ENCODE measurements at regions not wholly inside any gene's neighbourhood (a gene's known extent, or its start where the extent isn't known, plus 50 kb on each side); places are given as distances from the start of the nearest gene placed in this dataset.

DNA sequence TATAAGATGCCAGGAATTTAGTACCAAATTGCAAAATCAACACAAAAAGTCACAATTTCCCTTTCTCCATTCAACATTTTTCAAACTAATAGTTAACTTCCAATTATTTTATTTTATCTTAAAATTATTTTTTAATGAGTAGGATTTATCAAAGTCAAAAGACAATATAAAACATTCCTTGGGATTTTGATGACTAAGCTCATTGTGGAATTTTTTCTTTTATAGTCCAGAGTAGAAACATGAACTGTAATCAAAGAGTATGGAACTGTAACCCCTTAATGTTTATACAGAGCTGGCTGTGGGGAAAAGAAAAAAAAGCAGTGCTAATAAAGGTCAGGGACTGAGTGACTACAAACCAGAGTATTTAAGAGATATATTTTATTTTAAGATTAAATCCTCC is 368.6 kb upstream of the CPXCR1 start:
- no peak overlapping the region for H3K4me3 ChIP-seq (ENCODE audit: low read depth, poor library complexity, severe bottlenecking)
- TF ChIP-seq, protein P1, sequence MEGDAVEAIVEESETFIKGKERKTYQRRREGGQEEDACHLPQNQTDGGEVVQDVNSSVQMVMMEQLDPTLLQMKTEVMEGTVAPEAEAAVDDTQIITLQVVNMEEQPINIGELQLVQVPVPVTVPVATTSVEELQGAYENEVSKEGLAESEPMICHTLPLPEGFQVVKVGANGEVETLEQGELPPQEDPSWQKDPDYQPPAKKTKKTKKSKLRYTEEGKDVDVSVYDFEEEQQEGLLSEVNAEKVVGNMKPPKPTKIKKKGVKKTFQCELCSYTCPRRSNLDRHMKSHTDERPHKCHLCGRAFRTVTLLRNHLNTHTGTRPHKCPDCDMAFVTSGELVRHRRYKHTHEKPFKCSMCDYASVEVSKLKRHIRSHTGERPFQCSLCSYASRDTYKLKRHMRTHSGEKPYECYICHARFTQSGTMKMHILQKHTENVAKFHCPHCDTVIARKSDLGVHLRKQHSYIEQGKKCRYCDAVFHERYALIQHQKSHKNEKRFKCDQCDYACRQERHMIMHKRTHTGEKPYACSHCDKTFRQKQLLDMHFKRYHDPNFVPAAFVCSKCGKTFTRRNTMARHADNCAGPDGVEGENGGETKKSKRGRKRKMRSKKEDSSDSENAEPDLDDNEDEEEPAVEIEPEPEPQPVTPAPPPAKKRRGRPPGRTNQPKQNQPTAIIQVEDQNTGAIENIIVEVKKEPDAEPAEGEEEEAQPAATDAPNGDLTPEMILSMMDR (IDR thresholded peaks at IDR 0.05): no peak
- TF ChIP-seq POLR2A (IDR thresholded peaks at IDR 0.05): no peak
- intact Hi-C loops (cut with DNase I; ENCODE audit: low total_unique reads): no loop called here
- no peak for DNase-seq (ENCODE audit: low spot score in 2 of 2)

DNA sequence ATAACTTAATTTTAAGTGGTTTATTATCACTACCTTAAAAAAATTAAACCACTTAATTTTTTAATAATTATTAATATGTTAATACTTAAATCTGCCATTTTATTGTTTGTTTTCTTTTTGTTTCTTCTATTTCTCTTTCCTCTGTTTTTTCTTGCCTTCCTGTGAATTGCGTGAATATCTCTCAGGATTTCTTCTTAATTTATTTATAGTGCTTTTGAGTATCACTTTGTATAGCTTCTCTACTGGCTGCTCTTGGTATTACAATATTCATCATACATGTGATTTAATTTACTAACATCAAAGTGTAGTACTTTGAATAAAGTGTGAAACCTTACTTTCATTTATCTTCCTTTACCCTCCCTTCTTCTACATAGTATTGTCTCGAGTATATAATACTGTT is 349.5 kb upstream of the CPXCR1 start:
- no peak overlapping the region for H3K4me3 ChIP-seq (ENCODE audit: low read depth, poor library complexity, severe bottlenecking)
- DNase-seq (ENCODE audit: low spot score in 2 of 2): no peak
- WGBS, 2 donors: 60 to 80% methylated on average over 2 of the region's 2 CpGs
- intact Hi-C loops (cut with DNase I; ENCODE audit: low total_unique reads): no loop called here
- TF ChIP-seq POLR2A (IDR thresholded peaks at IDR 0.05): no peak
- TF ChIP-seq, protein P1 (IDR thresholded peaks at IDR 0.05): no peak

DNA sequence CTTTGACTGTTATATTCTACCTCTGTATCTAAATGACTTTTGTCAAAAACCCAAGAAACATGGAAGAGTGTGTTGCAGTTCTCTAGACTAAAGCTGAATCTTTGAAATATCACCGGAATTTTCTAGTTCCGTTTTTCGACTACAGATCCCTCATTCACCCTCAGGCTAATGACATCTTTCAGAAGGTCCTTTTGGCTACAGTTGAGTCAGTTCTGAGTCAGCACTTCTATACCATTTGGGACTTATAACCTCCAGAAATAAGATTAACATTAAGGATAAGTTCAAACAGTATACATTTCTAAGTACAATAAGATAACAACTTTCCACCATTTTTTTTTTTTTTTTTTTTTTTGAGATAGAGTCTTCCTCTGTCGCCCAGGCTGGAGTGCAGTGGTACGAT is 331.0 kb upstream of the CPXCR1 start:
- H3K4me3 ChIP-seq (ENCODE audit: low read depth, poor library complexity, severe bottlenecking): no peak overlapping the region
- 73 to 86% methylated on average over 5 of the region's 5 CpGs for WGBS, 2 donors
- intact Hi-C loops (cut with DNase I; ENCODE audit: low total_unique reads): no loop called here
- TF ChIP-seq, protein P1 (IDR thresholded peaks at IDR 0.05): no peak
- TF ChIP-seq POLR2A (IDR thresholded peaks at IDR 0.05): no peak
- DNase-seq (ENCODE audit: low spot score in 2 of 2): no peak

DNA sequence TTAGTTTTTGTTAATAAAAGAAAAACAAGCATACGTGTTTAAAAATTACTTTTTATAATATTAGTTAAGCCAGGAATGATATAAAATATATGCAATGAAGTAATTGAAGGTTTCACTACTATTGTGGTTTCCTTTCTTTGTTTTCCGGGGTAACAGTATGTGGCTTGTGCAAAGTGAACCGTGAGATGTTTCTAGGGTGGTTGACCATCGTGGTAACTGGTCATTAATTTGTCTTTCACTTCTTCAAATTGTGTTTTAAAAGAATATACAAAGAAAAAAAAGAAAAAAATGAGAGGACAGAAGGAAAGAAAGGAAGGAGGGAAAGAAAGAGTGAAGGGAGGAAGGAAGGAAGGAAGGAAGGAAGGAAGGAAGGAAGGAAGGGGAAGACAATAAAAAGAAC is 330.1 kb upstream of the CPXCR1 start:
- intact Hi-C loops (cut with DNase I; ENCODE audit: low total_unique reads): no loop called here
- no peak for DNase-seq (ENCODE audit: low spot score in 2 of 2)
- WGBS, 2 donors: 65 to 68% methylated on average over 4 of the region's 4 CpGs
- TF ChIP-seq, protein P1 (IDR thresholded peaks at IDR 0.05): no peak
- no peak for TF ChIP-seq POLR2A (IDR thresholded peaks at IDR 0.05)
- H3K4me3 ChIP-seq (ENCODE audit: low read depth, poor library complexity, severe bottlenecking): no peak overlapping the region

DNA sequence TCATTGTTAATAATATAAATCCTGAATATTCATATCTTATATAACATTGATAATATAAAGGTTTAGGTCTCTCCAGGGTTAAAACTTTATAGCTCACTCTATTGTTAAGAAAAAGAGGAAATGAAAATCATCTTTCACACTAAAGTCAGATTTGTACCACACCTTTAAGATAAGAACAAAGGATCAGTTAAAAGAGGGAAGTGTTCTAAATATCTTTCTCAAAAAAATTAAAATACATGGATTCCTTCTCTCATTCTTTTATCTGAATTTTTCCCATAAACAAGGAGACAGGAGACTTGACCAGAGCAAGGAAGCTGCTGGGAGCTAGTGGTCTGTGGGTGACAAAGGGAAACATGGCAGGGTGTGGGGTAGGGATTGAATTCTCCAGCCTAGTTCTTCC is 323.0 kb upstream of the CPXCR1 start:
- TF ChIP-seq POLR2A (IDR thresholded peaks at IDR 0.05): no peak
- TF ChIP-seq, protein P1 (IDR thresholded peaks at IDR 0.05): no peak
- intact Hi-C loops (cut with DNase I; ENCODE audit: low total_unique reads): no loop called here

DNA sequence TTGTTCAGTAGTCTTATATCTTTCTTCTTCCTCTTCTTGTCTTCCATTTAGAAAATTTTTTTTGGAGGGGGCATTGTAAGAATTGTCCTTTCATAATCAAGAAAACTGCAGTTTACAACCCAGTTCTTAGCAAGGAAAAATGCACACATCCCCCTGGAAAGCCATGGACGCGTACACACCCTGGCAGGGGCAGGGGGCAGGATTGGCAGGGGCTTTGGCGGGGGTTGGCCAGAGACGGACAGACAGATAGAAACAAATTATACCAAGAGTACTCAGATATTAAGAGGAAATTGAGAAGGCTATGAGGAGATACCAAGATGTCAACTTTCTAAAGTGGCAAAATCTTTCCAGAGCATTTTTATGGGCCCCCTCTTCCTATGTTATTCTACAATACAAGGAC is 322.5 kb upstream of the CPXCR1 start:
- TF ChIP-seq POLR2A (IDR thresholded peaks at IDR 0.05): no peak
- TF ChIP-seq, protein P1 (IDR thresholded peaks at IDR 0.05): no peak

More for the DNA sequence above, 323.0 kb upstream of the CPXCR1 start:
- DNase-seq (ENCODE audit: low spot score in 2 of 2): no peak
- H3K4me3 ChIP-seq (ENCODE audit: low read depth, poor library complexity, severe bottlenecking): no peak overlapping the region

More for the DNA sequence above, 322.5 kb upstream of the CPXCR1 start:
- no peak for DNase-seq (ENCODE audit: low spot score in 2 of 2)
- 84 to 96% methylated on average over 4 of the region's 4 CpGs for WGBS, 2 donors
- intact Hi-C loops (cut with DNase I; ENCODE audit: low total_unique reads): no loop called here
- H3K4me3 ChIP-seq (ENCODE audit: low read depth, poor library complexity, severe bottlenecking): no peak overlapping the region

Measured in lower leg skin (tissue), 4 donors.